ENCODE measurements at regions not wholly inside any gene's neighbourhood (a gene's known extent, or its start where the extent isn't known, plus 50 kb on each side); places are given as distances from the start of the nearest gene placed in this dataset.

GRCh38 chr4:14827111-14827510 is 175.2 kb upstream of the CPEB2 start:
- H4K20me1 ChIP-seq (ENCODE audit: control insufficient read depth, insufficient read depth, low read depth, low read length): no peaks in the 10 kb centered on the region
- TF ChIP-seq EZH2phosphoT487 (IDR thresholded peaks at IDR 0.05; ENCODE audit: borderline replicate concordance, low read length): no peak
- TF ChIP-seq CTCF (IDR thresholded peaks at IDR 0.05; ENCODE audit: low read depth, low read length, poor library complexity, severe bottlenecking): no peak
- H3K4me2 ChIP-seq (ENCODE audit: low read length): no peak overlapping the region
- H3F3A ChIP-seq (ENCODE audit: control insufficient read depth, insufficient read depth): no peaks in the 10 kb centered on the region
- no peak overlapping the region for H3K4me3 ChIP-seq (ENCODE audit: low read length)
- H3K9me3 ChIP-seq (ENCODE audit: control insufficient read depth, insufficient read depth, low read length): no peaks in the 10 kb centered on the region
- H3K27ac ChIP-seq (ENCODE audit: low read depth, low read length): no peak overlapping the region
- no peaks in the 10 kb centered on the region for H3K9me2 ChIP-seq (replicated peaks; ENCODE audit: control insufficient read depth, low read length)
- H3K4me1 ChIP-seq (ENCODE audit: control insufficient read depth, low read length): no peaks in the 10 kb centered on the region
- no peaks in the 10 kb centered on the region for H3K27me3 ChIP-seq (ENCODE audit: control insufficient read depth, low read length)
- no peaks in the 10 kb centered on the region for H3K79me2 ChIP-seq (ENCODE audit: control insufficient read depth, low read length)
- H3K36me3 ChIP-seq (ENCODE audit: control insufficient read depth, low read length): no peaks in the 10 kb centered on the region

- no peaks in the 10 kb centered on the region for H4K20me1 ChIP-seq (ENCODE audit: control insufficient read depth, insufficient read depth, low read depth, low read length)
- no peaks in the 10 kb centered on the region for H3K36me3 ChIP-seq (ENCODE audit: control insufficient read depth, low read length)
- TF ChIP-seq EZH2phosphoT487 (IDR thresholded peaks at IDR 0.05; ENCODE audit: borderline replicate concordance, low read length) (no peak), CTCF (IDR thresholded peaks at IDR 0.05; ENCODE audit: low read depth, low read length, poor library complexity, severe bottlenecking) (no peak)
- no peak overlapping the region for H3K4me2 ChIP-seq (ENCODE audit: low read length)
- H3K27ac ChIP-seq (ENCODE audit: low read depth, low read length): no peak overlapping the region
- H3K4me3 ChIP-seq (ENCODE audit: low read length): no peak overlapping the region
- H3K27me3 ChIP-seq (ENCODE audit: control insufficient read depth, low read length): no peaks in the 10 kb centered on the region
- H3K4me1 ChIP-seq (ENCODE audit: control insufficient read depth, low read length): no peaks in the 10 kb centered on the region
- H3K9me2 ChIP-seq (replicated peaks; ENCODE audit: control insufficient read depth, low read length): no peaks in the 10 kb centered on the region
- no peaks in the 10 kb centered on the region for H3K79me2 ChIP-seq (ENCODE audit: control insufficient read depth, low read length)
- H3K9me3 ChIP-seq (ENCODE audit: control insufficient read depth, insufficient read depth, low read length): no peaks in the 10 kb centered on the region
- H3F3A ChIP-seq (ENCODE audit: control insufficient read depth, insufficient read depth): no peaks in the 10 kb centered on the region
Measured at GRCh38 chr4:14829795-14830194, 172.5 kb upstream of the CPEB2 start.

- no peaks in the 10 kb centered on the region for H3K79me2 ChIP-seq (ENCODE audit: control insufficient read depth, low read length)
- H3K9me2 ChIP-seq (replicated peaks; ENCODE audit: control insufficient read depth, low read length): no peaks in the 10 kb centered on the region
- H3K9me3 ChIP-seq (ENCODE audit: control insufficient read depth, insufficient read depth, low read length): no peaks in the 10 kb centered on the region
- H3K4me1 ChIP-seq (ENCODE audit: control insufficient read depth, low read length): no peaks in the 10 kb centered on the region
- H3K27ac ChIP-seq (ENCODE audit: low read depth, low read length): no peak overlapping the region
- H4K20me1 ChIP-seq (ENCODE audit: control insufficient read depth, insufficient read depth, low read depth, low read length): no peaks in the 10 kb centered on the region
- no peaks in the 10 kb centered on the region for H3K36me3 ChIP-seq (ENCODE audit: control insufficient read depth, low read length)
- H3K4me2 ChIP-seq (ENCODE audit: low read length): no peak overlapping the region
- H3F3A ChIP-seq (ENCODE audit: control insufficient read depth, insufficient read depth): no peaks in the 10 kb centered on the region
- no peak overlapping the region for H3K4me3 ChIP-seq (ENCODE audit: low read length)
- no peaks in the 10 kb centered on the region for H3K27me3 ChIP-seq (ENCODE audit: control insufficient read depth, low read length)
- TF ChIP-seq CTCF (IDR thresholded peaks at IDR 0.05; ENCODE audit: low read depth, low read length, poor library complexity, severe bottlenecking): no peak
- TF ChIP-seq EZH2phosphoT487 (IDR thresholded peaks at IDR 0.05; ENCODE audit: borderline replicate concordance, low read length): no peak
Measured at GRCh38 chr4:14831416-14831815, 170.9 kb upstream of the CPEB2 start.

DNA sequence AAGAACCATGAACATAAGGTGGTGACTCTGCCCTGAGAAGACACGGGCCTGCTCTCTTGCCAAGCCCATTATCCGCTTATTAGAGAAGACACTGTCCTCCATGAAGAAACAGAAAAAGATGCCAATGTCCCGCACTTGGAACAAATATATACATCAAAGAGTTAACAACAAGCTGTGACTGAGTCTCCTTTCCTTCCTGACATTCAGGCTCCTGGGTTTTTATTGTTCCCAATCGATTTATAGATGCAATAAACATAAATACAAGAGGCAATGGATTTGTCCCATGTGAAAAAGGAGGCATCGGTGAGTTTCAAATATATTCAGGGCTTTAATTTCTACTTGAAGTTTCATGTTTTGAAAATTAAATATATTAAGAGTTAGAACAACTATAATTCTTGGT is 169.2 kb upstream of the CPEB2 start:
- TF ChIP-seq EZH2phosphoT487 (IDR thresholded peaks at IDR 0.05; ENCODE audit: borderline replicate concordance, low read length) (no peak), CTCF (IDR thresholded peaks at IDR 0.05; ENCODE audit: low read depth, low read length, poor library complexity, severe bottlenecking) (no peak)
- Histone ChIP-seq H3K9me3 (ENCODE audit: control insufficient read depth, insufficient read depth, low read length) (no peaks in the 10 kb centered on the region), H3K4me3 (ENCODE audit: low read length) (no peak overlapping the region), H3K27ac (ENCODE audit: low read depth, low read length) (no peak overlapping the region), H4K20me1 (ENCODE audit: control insufficient read depth, insufficient read depth, low read depth, low read length) (no peaks in the 10 kb centered on the region), H3K4me1 (ENCODE audit: control insufficient read depth, low read length) (no peaks in the 10 kb centered on the region), H3K27me3 (ENCODE audit: control insufficient read depth, low read length) (no peaks in the 10 kb centered on the region), H3F3A (ENCODE audit: control insufficient read depth, insufficient read depth) (no peaks in the 10 kb centered on the region), H3K79me2 (ENCODE audit: control insufficient read depth, low read length) (no peaks in the 10 kb centered on the region), H3K36me3 (ENCODE audit: control insufficient read depth, low read length) (no peaks in the 10 kb centered on the region), H3K9me2 (replicated peaks; ENCODE audit: control insufficient read depth, low read length) (no peaks in the 10 kb centered on the region), H3K4me2 (ENCODE audit: low read length) (no peak overlapping the region)

All from DOHH2 (cell line).